ENCODE measurements at regions not wholly inside any gene's neighbourhood (a gene's known extent, or its start where the extent isn't known, plus 50 kb on each side); places are given as distances from the start of the nearest gene placed in this dataset.

- DNase-seq, result no peak
These were observed 129.9 kb downstream of the KLF13 start for GRCh38 chr15:31456354-31457060.

DNA sequence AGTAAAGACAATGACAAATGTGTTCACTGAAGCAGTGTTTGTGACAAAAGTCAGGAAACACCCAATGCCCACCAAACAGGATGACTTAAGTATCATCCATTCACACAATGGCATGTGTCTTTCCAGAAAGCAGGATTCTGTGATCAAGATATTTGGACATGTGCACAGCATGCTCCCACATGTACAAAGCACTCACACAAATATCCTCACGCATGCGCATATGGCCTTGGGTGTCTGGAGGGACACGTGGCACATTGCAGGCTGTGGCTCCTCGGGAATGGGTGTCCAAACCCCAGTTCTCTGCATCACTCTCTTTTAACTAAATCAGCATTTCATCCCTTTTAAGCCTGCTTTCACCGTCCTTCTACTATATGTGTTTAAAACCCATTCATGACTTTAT, 130.5 kb downstream of the KLF13 start:
- DNase-seq, result peak; percentile 74

- DNase-seq, result peak; percentile 73
These were observed 131.2 kb downstream of the KLF13 start for GRCh38 chr15:31457631-31458526.

DNA sequence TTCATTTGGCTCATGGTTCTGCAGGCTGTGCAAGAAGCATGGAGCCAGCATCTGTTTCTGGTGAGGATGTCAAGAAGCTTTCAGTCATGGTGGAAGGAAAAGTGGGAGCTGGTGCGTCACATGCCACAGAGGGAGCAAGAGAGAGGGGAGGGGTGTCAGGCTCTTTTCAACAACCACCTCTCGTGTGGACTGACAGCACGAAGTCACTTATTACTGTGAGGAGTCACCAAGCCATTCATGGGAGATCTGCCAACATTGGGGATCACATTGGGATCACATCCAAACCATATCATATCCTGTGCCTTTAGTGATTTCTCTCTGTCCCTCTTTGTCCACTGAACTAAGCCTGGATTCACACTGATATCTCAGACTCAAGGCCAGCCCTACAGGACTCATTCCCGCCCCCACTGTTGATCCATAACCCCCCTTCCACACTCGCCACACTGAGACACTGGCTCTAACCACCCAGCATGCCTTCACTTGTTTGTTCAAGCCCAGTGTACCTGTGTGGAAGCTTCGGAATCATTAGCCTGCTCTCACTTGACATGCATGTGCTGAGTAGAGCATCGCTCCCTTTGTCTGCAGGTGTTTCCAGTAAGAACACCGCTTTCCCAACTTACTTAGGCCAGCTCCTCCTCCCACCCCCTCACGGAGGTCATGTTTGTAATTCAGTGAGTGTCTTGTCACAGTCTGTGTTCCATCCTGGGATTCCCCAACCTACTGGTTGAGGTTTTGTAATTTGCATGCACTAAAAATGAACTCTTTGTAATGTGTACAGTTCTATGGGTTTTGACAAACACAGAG, 132.2 kb downstream of the KLF13 start:
- DNase-seq, result no peak

DNA sequence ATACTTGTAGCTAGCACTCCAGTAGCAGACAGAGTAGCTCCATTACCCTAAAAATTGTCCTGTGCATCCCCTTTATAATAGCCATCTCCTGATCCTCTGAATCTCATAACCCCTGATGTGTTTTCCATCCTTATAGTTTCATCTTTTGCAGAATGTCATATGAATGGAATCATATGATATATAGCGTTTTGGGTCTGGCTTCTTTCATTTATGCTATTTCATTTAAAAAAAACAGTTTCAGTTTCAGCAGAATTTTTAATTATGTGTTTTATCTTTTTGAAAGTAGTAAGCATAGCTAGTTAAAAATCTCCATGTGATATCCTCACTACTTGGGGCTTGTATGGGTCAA, 132.7 kb downstream of the KLF13 start:
- DNase-seq, result no peak

DNA sequence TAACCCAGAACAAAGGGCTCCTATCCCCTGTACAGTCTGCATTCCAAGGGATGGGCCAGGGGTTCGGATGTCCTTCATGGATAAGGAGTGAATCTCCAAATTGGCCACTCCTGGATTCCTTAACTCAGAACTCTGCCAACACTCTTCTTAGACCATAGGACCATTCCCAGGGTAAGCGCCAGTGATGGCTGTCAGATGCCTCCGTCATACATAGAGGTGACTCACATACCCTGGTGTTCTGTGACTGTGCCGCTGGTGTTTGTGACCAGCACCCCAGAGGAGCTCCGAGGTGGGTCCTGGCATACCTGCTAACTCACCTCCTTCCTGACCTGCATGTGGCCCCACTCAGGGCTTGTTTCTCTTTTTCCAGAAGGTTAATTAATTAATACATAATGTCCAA, 134.7 kb downstream of the KLF13 start:
- DNase-seq, result no peak

DNA sequence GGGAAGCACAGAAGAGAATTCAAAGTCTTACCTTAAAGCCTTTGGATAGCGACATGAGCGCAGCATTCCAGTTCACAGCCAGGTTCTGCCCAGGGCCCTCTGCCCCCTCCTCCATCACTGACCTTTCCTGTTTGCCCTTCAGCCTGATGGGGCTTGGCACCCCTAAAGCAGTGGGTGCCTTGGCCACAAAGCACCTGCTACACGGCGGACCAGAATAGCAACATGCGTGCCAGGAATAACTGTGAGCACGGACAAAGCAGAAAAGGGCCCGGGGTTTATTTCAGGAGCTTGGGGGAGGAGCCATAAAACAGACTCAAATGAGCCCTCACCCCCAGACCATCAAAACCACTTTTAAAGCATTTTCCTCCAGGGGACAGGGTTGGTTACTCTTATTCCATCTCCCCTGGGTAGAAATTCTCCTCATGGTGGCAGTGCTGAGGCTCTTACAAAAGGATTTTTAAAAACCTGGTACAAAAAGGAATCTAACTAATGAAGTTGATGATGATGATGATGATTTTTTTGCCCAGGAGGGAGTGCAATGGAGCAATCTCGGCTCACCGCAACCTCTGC, 135.4 kb downstream of the KLF13 start:
- no peak for DNase-seq

DNA sequence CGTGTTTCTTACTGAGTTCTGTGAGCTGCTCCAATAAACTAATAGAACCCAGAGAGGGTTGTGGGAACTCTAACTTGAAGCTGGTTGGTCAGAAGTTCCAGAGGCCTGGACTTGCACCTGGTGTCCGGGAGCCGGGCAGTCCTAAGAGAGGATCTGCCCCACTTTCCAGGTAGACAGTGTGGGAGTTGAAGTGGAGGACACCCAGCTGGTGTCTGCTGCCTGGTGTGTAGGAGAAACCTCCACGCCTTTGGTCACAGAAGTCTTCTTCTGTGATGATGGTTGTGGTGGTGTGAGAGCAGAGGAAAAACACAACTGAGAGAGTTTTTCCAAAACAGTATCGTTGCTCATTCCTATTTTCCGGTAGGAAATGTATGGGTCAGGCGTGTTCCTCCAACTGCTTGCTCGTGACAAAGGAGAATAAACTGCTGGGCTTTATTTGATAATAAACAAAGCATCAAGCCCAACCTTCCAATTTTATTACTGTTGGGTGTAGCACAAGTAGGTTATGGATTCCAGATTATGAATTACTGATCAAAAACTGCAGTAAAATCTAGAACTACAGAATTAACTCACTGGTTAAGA, 137.0 kb downstream of the KLF13 start:
- no peak for DNase-seq

DNA sequence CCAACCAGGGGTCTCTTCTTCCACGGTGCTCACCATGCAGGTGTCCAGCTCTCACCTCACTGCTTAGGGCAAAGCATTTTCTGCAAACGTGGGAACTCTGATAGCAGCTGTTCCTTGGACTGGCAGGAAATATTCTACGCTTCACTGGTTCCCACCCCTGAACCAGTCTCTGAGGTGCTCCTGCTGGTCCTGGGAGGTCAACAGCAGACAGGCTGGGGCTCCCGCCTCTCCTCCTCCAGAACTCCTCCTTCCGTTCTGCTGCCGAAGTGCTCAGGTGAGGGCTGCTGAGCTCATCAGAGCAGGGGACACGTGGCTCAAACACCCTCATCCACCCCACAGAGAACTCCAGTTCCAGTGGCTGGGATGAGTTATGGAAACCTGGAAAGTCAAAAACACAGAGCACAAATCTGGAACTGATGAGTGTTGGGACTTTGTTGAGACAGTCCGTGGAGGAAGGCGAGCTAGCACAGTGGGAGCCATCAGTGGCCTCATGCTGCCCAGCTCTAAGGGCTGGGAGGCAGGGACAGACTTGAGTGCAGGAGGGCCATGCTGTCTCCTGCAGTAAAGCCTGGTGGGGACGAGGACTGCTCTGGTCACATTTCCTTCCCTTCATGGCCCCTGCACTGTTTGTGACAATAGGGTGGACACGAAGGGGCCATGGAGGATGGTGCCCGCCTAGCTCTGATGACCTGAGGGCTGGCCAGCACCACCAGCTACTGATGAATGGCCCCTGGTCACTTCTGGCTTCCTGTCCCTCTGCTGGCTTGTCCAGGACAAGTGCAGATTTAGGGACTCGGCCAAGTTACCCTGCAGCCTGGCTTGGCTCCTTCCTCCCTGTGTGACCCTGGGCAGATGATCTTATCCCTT, 137.8 kb downstream of the KLF13 start:
- DNase-seq, result no peak

GRCh38 chr15:31465083-31465955, 138.7 kb downstream of the KLF13 start:
- no peak for DNase-seq

- no peak for DNase-seq
These were observed 140.7 kb downstream of the KLF13 start for GRCh38 chr15:31467361-31467760.

GRCh38 chr15:31468911-31469785, 142.5 kb downstream of the KLF13 start:
- DNase-seq, result no peak

DNA sequence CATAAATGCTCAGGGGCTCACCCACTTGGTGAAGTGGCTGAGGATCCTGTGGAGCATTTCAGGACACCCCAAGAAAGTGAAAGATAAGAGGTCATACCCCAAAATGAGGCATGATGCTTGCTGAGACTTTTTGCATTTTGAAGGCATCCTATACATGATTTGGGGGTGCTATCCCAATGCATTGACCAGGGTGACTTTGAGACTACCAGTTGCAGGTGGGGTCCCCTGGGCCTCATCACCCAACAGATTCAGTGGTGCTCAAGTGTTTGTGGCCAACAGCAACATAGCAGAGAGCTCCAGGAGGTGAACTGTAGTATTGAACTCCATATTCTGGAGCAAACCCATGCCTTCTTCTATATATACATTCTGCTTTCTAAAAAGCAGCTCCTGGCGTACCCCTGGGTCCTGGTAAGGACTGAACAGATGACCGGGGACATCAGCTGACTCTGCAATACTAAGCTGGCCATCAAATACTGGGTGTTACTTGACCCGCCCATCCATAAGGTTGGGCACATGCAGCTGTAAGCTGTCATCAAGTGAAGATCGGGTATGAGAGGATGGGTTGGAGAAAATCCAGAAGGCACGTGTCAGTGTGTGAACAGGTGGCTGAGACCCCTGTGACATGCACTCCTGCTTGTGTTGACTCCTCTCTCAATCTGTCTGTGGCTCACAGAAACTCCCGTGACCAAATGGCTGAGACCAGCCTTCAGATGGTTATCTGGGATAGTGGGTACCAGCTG, 143.3 kb downstream of the KLF13 start:
- DNase-seq, result no peak

GRCh38 chr15:31470756-31471155, 144.1 kb downstream of the KLF13 start:
- DNase-seq, result no peak

- DNase-seq, result peak; percentile 95
These were observed 145.2 kb downstream of the KLF13 start for GRCh38 chr15:31471731-31472430.

- DNase-seq, result peak; percentile 65
These were observed 146.2 kb downstream of the KLF13 start for GRCh38 chr15:31472636-31473384.

DNA sequence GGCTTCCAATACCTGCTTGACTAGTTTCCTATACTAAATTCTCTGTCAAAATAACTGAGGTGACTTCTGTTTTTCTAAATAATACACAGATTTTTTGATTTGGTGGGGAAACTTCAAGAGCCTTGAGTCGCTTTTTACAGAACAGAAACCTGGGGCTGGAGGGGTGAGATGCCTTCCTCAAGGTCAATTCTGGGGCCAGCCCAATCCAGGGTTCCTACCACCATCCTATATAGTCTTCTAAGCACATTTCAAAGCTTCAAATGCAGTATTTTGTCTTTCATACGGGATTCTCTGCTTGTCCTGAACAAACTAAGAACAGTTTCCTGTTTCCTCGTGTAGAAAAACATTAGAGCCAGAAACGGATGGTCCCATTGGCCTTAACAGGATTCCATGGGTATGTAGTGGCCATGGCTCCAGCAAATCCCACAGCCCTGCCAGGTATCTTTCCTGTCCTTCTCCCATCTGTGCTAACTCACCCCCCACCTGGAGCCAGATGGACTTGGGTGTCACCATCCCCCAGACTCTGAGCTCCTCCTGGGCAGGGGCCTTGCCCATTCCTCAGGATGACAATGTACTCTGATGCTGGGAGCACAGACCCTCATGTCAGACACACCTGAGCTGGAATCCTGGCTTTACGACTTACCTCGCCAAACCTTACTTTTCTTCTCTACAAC, 146.9 kb downstream of the KLF13 start:
- DNase-seq, result no peak

Data from fibroblast of skin of scalp (primary cell).